HCT116 (cell line): ENCODE measurements at regions not wholly inside any gene's neighbourhood (a gene's known extent, or its start where the extent isn't known, plus 50 kb on each side); places are given as distances from the start of the nearest gene placed in this dataset.

Experiments used
- ATAC-seq: fragments of 200-7000 bp; cut with Tn5 transposase; 2 replicates; pipeline ENCODE4 v1.9.1; 2020; ENCODE audit warnings: mild to moderate bottlenecking, moderate library complexity
- BruUV-seq: library from RNA; stranded (reverse); fragments of 400-500 nt; replicated peaks from 2 replicates; lab custom pipeline; 2021; lab: Mats Ljungman, UMichigan
- CTCF ChIA-PET: fragments of 300-600 bp; sonication (Branson Sonifier 250); formaldehyde crosslinking; loops from one replicate; lab custom pipeline; 2021; ENCODE audit warnings: antibody characterized with exemption; lab: Charles Lee
- POLR2A ChIA-PET: fragments of 300-600, 350-600 bp; sonication (Branson Sonifier 250); formaldehyde crosslinking; loops from one replicate; lab custom pipeline; 2021; ENCODE audit warnings: antibody characterized with exemption; lab: Charles Lee
- RAD21 ChIA-PET, 2 experiments: fragments of 300-600 bp; sonication (Branson Sonifier 250); formaldehyde crosslinking; loops; one replicate each; lab custom pipeline; 2023; ENCODE audit warnings: low total read pairs in 2 of 2; ENCODE audit not compliant: uncharacterized antibody in 2 of 2, unreplicated experiment in 2 of 2, low non-redundant PET in 1 of 2; lab: Charles Lee
- DNase-seq: peaks from one replicate; pipeline ENCODE4 v3.0.0-alpha.2; 2010; ENCODE audit warnings: low read depth, low spot score
- H2AFZ ChIP-seq: fragments of 200-600 bp; shearing (Covaris generic), sonication (generic); 2 replicates; pipeline ENCODE4 v1.6.1; 2017; ENCODE audit warnings: low read depth, mixed run types, mixed read lengths, antibody characterized with exemption, low read length; ENCODE audit not compliant: poor library complexity, severe bottlenecking
- H3K27ac ChIP-seq: 2 replicates; pipeline ENCODE4 v1.5.1; 2012; ENCODE audit warnings: low read depth, low read length
- H3K27me3 ChIP-seq: fragments of 200-600 bp; sonication (generic); 2 replicates; pipeline ENCODE4 v1.6.1; 2016; ENCODE audit warnings: mixed run types, low read length, mixed read lengths; ENCODE audit not compliant: insufficient read depth
- H3K36me3 ChIP-seq, 2 experiments: fragments of 200-500 bp in 1 of 2; fragments of 200-600 bp in 1 of 2; sonication (Bioruptor generic) in 1 of 2; sonication (generic) in 1 of 2; 2 replicates each; pipeline versions ENCODE4 v1.5.1 to v1.6.1; 2014 to 2016; ENCODE audit warnings: low read length in 2 of 2, inconsistent platforms in 1 of 2, mixed read lengths in 1 of 2, mixed run types in 1 of 2; ENCODE audit not compliant: insufficient read depth in 2 of 2, control insufficient read depth in 1 of 2
- H3K4me1 ChIP-seq, 2 experiments: fragments of 200-600 bp in 1 of 2; sonication (generic) in 1 of 2; 2 replicates each; pipeline versions ENCODE4 v1.5.1 to v1.6.1; 2012 to 2017; ENCODE audit warnings: low read length in 2 of 2, inconsistent platforms in 1 of 2, mild to moderate bottlenecking in 1 of 2, mixed read lengths in 1 of 2, mixed run types in 1 of 2, moderate library complexity in 1 of 2; ENCODE audit not compliant: insufficient read depth in 2 of 2, control insufficient read depth in 1 of 2
- H3K4me2 ChIP-seq: fragments of 200-600 bp; sonication (generic); 2 replicates; pipeline ENCODE4 v1.6.1; 2017; ENCODE audit warnings: mixed run types, low read length, mixed read lengths
- H3K4me3 ChIP-seq, 2 experiments: fragments of 200-600 bp in 1 of 2; sonication (generic) in 1 of 2; replicated peaks in 1 of 2; 2 replicates each; pipeline ENCODE4 v1.5.1; 2011 to 2016; ENCODE audit warnings: low read length in 2 of 2, control low read depth in 1 of 2, low read depth in 1 of 2, mild to moderate bottlenecking in 1 of 2, mixed read lengths in 1 of 2, mixed run types in 1 of 2
- H3K79me2 ChIP-seq: fragments of 200-600 bp; sonication (generic); 2 replicates; pipeline ENCODE4 v1.6.1; 2017; ENCODE audit warnings: mild to moderate bottlenecking, mixed run types, low read length, moderate library complexity, mixed read lengths; ENCODE audit not compliant: insufficient read depth
- H3K9ac ChIP-seq: fragments of 200-600 bp; sonication (generic); 2 replicates; pipeline ENCODE4 v1.6.1; 2016; ENCODE audit warnings: low read length, mixed read lengths
- H3K9me2 ChIP-seq: fragments of 200-600 bp; sonication (generic), shearing (Covaris generic); 2 replicates; pipeline ENCODE4 v1.6.1; 2017; ENCODE audit warnings: mixed run types, mild to moderate bottlenecking, moderate library complexity; ENCODE audit not compliant: insufficient read depth
- H3K9me3 ChIP-seq, 2 experiments: fragments of 200-500 bp in 1 of 2; fragments of 200-600 bp in 1 of 2; sonication (Bioruptor generic) in 1 of 2; sonication (generic) in 1 of 2; 2 replicates each; pipeline ENCODE4 v1.6.1; 2014 to 2017; ENCODE audit warnings: low read length in 2 of 2, mixed read lengths in 2 of 2, inconsistent platforms in 1 of 2, low read depth in 1 of 2, mild to moderate bottlenecking in 1 of 2, mixed run types in 1 of 2, moderate library complexity in 1 of 2; ENCODE audit not compliant: control insufficient read depth in 1 of 2, insufficient read depth in 1 of 2
- H4K20me1 ChIP-seq: fragments of 200-600 bp; sonication (generic), shearing (Covaris generic); 2 replicates; pipeline ENCODE4 v1.6.1; 2017; ENCODE audit warnings: mixed run types, mild to moderate bottlenecking, moderate library complexity; ENCODE audit not compliant: insufficient read depth
- ATF3 ChIP-seq: IDR thresholded peaks from 2 replicates; pipeline ENCODE4 v1.6.1; 2012
- CBX3 ChIP-seq: IDR thresholded peaks from 2 replicates; pipeline ENCODE4 v1.6.1; 2012; ENCODE audit warnings: low read depth
- CTCF ChIP-seq, 3 experiments: fragments of 200-600 bp in 1 of 3; sonication (generic) in 1 of 3; IDR thresholded peaks in 2 of 3; conservative IDR thresholded peaks in 1 of 3; 2 replicates each; pipeline ENCODE4 v1.5.1; 2012 to 2017; ENCODE audit warnings: low read depth in 2 of 3, low read length in 2 of 3, antibody characterized with exemption in 1 of 3, borderline replicate concordance in 1 of 3, control low read depth in 1 of 3, mild to moderate bottlenecking in 1 of 3, mixed read lengths in 1 of 3, mixed run types in 1 of 3, moderate library complexity in 1 of 3; ENCODE audit not compliant: insufficient read depth in 1 of 3
- ELF1 ChIP-seq: IDR thresholded peaks from 2 replicates; pipeline ENCODE4 v1.6.1; 2012; ENCODE audit warnings: low read depth, borderline replicate concordance
- EZH2 ChIP-seq: fragments of 200-600 bp; sonication (generic); IDR thresholded peaks from 2 replicates; pipeline ENCODE4 v1.6.1; 2017; ENCODE audit warnings: antibody characterized with exemption, mixed run types
- EZH2phosphoT487 ChIP-seq: fragments of 200-600 bp; IDR thresholded peaks from 2 replicates; pipeline ENCODE4 v1.6.1; 2018; ENCODE audit warnings: antibody characterized with exemption, borderline replicate concordance
- FOSL1 ChIP-seq: IDR thresholded peaks from 2 replicates; pipeline ENCODE4 v1.6.1; 2012; ENCODE audit warnings: low read depth
- JUND ChIP-seq: IDR thresholded peaks from 2 replicates; pipeline ENCODE4 v1.6.1; 2012
- MAX ChIP-seq: IDR thresholded peaks from 2 replicates; pipeline ENCODE4 v1.6.1; 2012
- POLR2A ChIP-seq: IDR thresholded peaks from 2 replicates; pipeline ENCODE4 v1.7.0; 2011; ENCODE audit warnings: borderline replicate concordance; ENCODE audit not compliant: insufficient read depth, insufficient read length; ENCODE audit errors: extremely low read depth
- POLR2AphosphoS5 ChIP-seq: IDR thresholded peaks from 2 replicates; pipeline ENCODE4 v1.6.1; 2011; ENCODE audit warnings: mild to moderate bottlenecking, low read depth, low read length, moderate library complexity
- RAD21 ChIP-seq: IDR thresholded peaks from 2 replicates; pipeline ENCODE4 v1.6.1; 2012; ENCODE audit warnings: low read depth, mild to moderate bottlenecking
- SIN3A ChIP-seq: IDR thresholded peaks from 2 replicates; pipeline ENCODE4 v1.6.1; 2012; ENCODE audit warnings: low read depth
- SP1 ChIP-seq: IDR thresholded peaks from 2 replicates; pipeline ENCODE4 v1.6.1; 2012; ENCODE audit warnings: low read depth
- SRF ChIP-seq: IDR thresholded peaks from 2 replicates; pipeline ENCODE4 v1.6.1; 2012; ENCODE audit warnings: low read depth
- TCF7L2 ChIP-seq: IDR thresholded peaks from 2 replicates; pipeline ENCODE4 v1.7.0; 2011; ENCODE audit warnings: borderline replicate concordance, inconsistent platforms; ENCODE audit not compliant: insufficient read depth, insufficient read length; ENCODE audit errors: extremely low read depth
- YY1 ChIP-seq: IDR thresholded peaks from 2 replicates; pipeline ENCODE4 v1.6.1; 2011; ENCODE audit warnings: low read length, low read depth, moderate library complexity, mild to moderate bottlenecking; ENCODE audit not compliant: insufficient replicate concordance; ENCODE audit errors: extremely low read depth
- ZFX ChIP-seq: fragments of 450-650 bp; IDR thresholded peaks from 2 replicates; pipeline ENCODE4 v1.6.1; 2017
- ZNF274 ChIP-seq: fragments of 200-500 bp; sonication (Bioruptor generic); IDR thresholded peaks from 2 replicates; pipeline ENCODE4 v1.6.1; 2014; ENCODE audit warnings: mild to moderate bottlenecking, low read depth, low read length, inconsistent platforms
- intact Hi-C: fragments of 100-400 bp; cut with micrococcal nuclease; formaldehyde crosslinking; loops from 2 replicates; pipeline ENCODE4 v1.10.0; 2022

- H3K27me3 ChIP-seq = no peaks in the 10 kb centered on the region
- H3K9me2 ChIP-seq = no peaks in the 10 kb centered on the region
- ChIA-PET CTCF (no interaction called here), RAD21 (no interaction called here), POLR2A (interaction anchor here (1.6 kb wide), 1 partner anchor 123 kb away, joined by 4 read pairs; no protein-coding TSS in a partner anchor)
- no peak overlapping the region for H3K4me3 ChIP-seq
- no peaks in the 10 kb centered on the region for H4K20me1 ChIP-seq
- H3K79me2 ChIP-seq = no peaks in the 10 kb centered on the region
- BruUV-seq = no TSS peak
- H3K9ac ChIP-seq = no peak overlapping the region
- no peak for DNase-seq
- no peak overlapping the region for H3K4me2 ChIP-seq
- TF ChIP-seq ZFX = no peak
- TF ChIP-seq POLR2AphosphoS5 = no peak
- TF ChIP-seq MAX = no peak
- TF ChIP-seq EZH2phosphoT487 = no peak
- TF ChIP-seq FOSL1 = no peak
- no peak for TF ChIP-seq CBX3
- no peak for TF ChIP-seq ELF1
- no peak for TF ChIP-seq SIN3A
- no peak for TF ChIP-seq YY1
- no peak for TF ChIP-seq TCF7L2
- no peak for TF ChIP-seq SRF
- TF ChIP-seq JUND = no peak
- TF ChIP-seq POLR2A = no peak
- no peak for TF ChIP-seq EZH2
- TF ChIP-seq ATF3 = no peak
- no peak for TF ChIP-seq SP1
- TF ChIP-seq RAD21 = no peak
- no peak for TF ChIP-seq ZNF274
- TF ChIP-seq CTCF (IDR thresholded peaks at IDR 0.05 in 2 of 3, conservative IDR thresholded peaks at IDR 0.05 in 1 of 3; ENCODE audit: borderline replicate concordance in 1 of 3, insufficient read depth in 1 of 3, low read depth in 2 of 3, low read length in 2 of 3) = no peak
- no peaks in the 10 kb centered on the region for H3K36me3 ChIP-seq
- ATAC-seq = no peak
- H3K27ac ChIP-seq = no peak overlapping the region
- intact Hi-C loops = no loop called here
- H3K9me3 ChIP-seq = no peaks in the 10 kb centered on the region
- peaks cover 0 to 17% of the 10 kb centered on the region in 2 experiments; a peak in 3 of 4 replicates for H3K4me1 ChIP-seq
- H2AFZ ChIP-seq = no peak overlapping the region
These were observed 99.4 kb upstream of the AKIP1 start for GRCh38 chr11:8811571-8811970.
